Stimulated activated CD4-positive, alpha-beta T cell treated with anti-CD3 and anti-CD28 coated beads, Interleukin-4, amount 100 ng/mL, for 1 hour (primary cell): ENCODE measurements at regions not wholly inside any gene's neighbourhood (a gene's known extent, or its start where the extent isn't known, plus 50 kb on each side); places are given as distances from the start of the nearest gene placed in this dataset.
A peak's percentile ranks its signal among the peaks of the same experiment; 100 is the strongest.

Source experiments
- DNase-seq: peaks from one replicate; pipeline ENCODE4 v3.0.0-alpha.2; 2020

GRCh38 chr9:113646946-113647914 lies 183.7 kb downstream of the RGS3 start:
- no peak for DNase-seq

GRCh38 chr9:113648048-113648447 lies 184.5 kb downstream of the RGS3 start:
- no peak for DNase-seq

GRCh38 chr9:113648586-113648985 lies 185.1 kb downstream of the RGS3 start:
- DNase-seq = no peak

- no peak for DNase-seq
These were observed 185.5 kb downstream of the RGS3 start for GRCh38 chr9:113649054-113649453.

- no peak for DNase-seq
These were observed 186.3 kb downstream of the RGS3 start for GRCh38 chr9:113649855-113650206.

GRCh38 chr9:113650207-113651131 lies 186.9 kb downstream of the RGS3 start:
- DNase-seq = no peak

- no peak for DNase-seq
These were observed 188.4 kb downstream of the RGS3 start for GRCh38 chr9:113651896-113652295.

- no peak for DNase-seq
These were observed 189.0 kb downstream of the RGS3 start for GRCh38 chr9:113652355-113653152.

GRCh38 chr9:113653746-113654604 lies 190.4 kb downstream of the RGS3 start:
- DNase-seq = no peak

- DNase-seq = no peak
These were observed 191.3 kb downstream of the RGS3 start for GRCh38 chr9:113654605-113655428.

GRCh38 chr9:113656771-113657670 lies 193.5 kb downstream of the RGS3 start:
- no peak for DNase-seq

- DNase-seq = peak; percentile 80
These were observed 194.4 kb downstream of the RGS3 start for GRCh38 chr9:113657765-113658544.

GRCh38 chr9:113658545-113658895 lies 195.0 kb downstream of the RGS3 start:
- DNase-seq = no peak

- no peak for DNase-seq
These were observed 195.5 kb downstream of the RGS3 start for GRCh38 chr9:113659039-113659438.

GRCh38 chr9:113659740-113660139 lies 196.2 kb downstream of the RGS3 start:
- DNase-seq = no peak

- no peak for DNase-seq
These were observed 196.7 kb downstream of the RGS3 start for GRCh38 chr9:113660196-113660595.

- no peak for DNase-seq
These were observed 197.5 kb downstream of the RGS3 start for GRCh38 chr9:113661074-113661473.

- no peak for DNase-seq
These were observed 200.8 kb downstream of the RGS3 start for GRCh38 chr9:113664181-113664875.
